GM21423 (cell line): ENCODE measurements at regions not wholly inside any gene's neighbourhood (a gene's known extent, or its start where the extent isn't known, plus 50 kb on each side); places are given as distances from the start of the nearest gene placed in this dataset.

Experiments used
- ATAC-seq: cut with Tn5 transposase; IDR thresholded peaks from one replicate; pipeline ENCODE4 v1.9.1; 2021; ENCODE audit warnings: mild to moderate bottlenecking, moderate library complexity; ENCODE audit not compliant: unreplicated experiment

DNA sequence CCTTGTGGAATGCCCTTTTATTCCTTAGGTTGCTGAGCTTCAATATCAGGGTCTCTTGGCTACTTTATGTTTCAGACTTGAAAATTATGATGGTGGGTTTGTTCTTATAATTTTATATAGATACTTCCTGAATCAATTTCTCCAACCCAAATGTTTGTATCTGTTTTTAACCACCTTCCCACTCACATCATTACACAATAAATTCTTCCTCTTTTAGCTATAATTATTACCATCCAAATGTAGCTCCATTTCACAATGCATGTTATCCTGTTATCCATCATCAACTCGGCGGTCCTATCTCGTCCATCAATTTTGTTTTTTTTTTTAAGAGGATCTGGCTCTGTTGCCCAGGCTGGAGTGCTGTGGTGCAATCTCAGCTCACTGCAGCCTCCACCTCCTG is 357.6 kb upstream of the ZP4 start:
- ATAC-seq: no peak

DNA sequence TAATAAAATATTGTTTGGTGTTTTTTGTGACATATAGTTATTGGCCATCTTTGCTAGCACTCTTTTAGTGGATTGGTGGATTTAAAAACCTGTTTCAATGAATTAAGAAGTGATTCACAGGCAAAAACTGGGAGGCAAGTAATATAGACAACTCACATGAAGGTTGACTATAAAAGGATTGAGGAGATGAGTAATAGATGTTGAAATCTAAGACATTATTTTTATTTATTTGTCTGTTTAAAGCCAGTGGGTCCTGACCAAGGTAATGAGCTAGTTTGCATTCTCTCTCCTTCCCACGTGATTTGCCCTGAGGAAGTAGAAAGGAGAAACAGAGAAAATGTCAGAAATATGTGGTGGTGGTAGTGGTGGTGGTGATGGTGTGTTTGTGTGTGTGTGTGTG is 351.5 kb upstream of the ZP4 start:
- no peak for ATAC-seq

DNA sequence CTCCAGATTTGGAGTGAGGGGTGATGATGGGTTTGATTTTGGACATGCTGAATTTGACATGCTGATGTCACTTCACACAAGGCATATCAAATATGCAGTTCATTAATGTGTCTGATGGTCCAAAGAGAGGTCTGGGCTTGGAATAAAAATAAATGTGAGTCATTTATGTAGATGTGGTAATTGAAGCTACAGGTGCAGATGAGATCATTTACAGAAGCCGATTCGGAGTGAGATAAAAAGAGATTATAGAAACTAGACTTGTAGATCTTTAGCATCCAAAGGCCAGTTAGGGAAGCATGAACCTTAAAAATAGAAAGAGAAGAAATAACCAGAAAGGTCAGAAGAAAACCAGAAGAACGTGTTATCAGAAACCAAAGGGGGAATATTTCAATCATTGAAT is 350.9 kb upstream of the ZP4 start:
- ATAC-seq: no peak

DNA sequence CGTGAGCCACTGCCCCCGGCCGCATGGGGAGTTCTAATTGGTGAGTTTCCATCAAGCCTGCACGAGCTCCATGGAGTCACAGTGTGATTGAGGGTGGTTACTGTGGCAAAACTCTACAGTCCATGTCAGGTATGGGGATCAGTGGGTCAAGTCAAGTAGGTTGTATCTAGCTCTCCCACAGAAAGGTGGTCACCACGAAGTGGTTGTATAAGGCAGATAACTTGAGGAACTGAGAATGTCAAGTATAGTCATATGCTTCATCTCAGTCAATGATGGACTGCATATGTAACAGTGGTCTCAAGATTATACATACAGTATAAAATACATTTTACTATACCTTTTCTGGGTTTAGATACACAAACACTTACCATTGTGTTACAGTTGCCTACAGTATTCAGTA is 348.6 kb upstream of the ZP4 start:
- ATAC-seq: no peak

DNA sequence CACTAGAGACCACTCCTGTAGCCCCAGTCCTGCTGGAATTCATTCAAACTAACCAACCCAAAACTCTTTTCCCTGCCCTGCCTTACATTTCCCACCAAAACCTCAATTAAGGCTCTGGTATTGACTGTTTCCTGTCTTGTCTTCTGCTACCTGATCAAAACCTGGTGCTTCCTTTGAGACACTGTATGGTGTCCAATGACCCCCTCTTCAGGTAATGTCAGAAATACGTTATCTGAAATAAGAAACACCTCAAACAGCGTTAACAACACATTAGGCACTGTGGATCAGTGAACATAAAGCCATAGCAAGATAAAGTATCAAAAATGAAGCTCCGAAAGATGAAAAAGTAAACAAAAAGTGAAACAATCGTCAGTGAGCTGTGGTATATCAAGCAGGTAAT is 343.2 kb upstream of the ZP4 start:
- ATAC-seq: no peak

DNA sequence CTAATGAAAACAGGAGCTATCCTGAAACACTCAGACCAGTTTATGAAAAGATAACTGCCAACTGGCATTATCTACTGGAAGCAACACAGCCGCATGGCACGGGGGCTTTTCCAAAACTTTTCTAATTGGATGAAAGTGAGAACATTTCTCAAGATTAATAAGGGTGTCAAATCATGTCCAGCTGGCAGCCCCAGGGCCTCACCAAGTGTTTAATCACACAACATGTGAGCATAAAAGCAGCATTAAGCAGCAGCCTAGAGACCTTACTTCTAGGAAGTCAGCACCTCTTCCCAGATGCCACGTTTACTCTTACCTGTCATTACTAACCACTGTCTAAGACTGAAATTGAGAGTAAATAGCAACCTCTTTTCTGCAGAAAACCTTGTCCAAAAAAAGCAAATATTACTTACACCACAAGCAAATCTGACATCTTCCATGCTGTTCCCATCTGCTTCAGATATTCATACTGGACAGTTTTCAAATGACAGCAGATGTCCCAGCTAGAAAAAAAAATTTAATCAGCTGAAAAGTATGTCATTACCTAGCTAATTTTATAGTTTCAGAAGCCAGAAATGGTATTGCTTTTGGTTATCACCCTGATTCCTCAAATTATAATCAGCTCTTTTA is 341.5 kb upstream of the ZP4 start:
- ATAC-seq: no peak

DNA sequence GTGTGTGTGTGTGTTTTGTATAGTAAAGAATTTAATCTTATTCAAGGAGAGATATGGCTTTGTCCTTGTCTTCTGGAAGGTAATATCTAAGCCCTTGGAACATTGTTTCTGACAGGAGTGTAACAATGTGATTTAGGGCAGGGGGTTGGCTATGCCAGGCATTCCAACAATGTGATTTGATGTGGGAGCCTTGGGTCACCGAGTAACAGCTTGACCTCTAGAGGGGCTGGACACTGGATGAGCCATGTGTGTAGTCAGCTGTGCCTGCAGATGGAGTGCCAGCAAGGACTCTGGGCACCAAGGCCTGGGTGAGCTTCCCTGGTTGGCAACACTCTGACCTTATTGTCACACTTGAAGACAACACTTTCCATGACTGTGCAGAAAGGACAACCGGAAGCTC is 336.1 kb upstream of the ZP4 start:
- no peak for ATAC-seq

DNA sequence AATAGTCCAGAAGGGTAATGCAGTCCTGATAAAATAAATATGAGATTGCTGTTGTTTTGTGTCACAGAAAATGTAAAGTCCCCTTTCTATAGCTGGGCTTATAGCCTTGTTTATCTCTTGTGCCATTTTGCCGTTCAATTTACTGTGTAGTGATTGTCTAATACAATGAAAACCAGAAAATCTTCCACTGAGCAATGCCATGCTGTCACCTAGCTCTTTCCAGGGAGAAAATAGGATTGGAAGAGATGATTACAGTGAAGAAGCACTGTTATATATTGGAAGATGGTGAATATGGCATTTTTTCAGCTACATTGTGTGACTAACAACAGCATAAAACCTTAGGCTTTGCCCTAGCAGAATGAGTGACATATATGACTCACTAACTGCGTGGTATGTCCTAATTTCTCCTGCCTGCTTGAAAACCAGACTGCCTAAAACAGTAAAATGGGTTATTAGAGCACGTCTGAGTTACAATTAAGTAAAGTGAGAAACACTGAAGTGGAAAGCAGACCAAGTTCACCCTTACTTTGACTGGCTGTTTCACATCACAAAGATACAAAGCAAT is 332.4 kb upstream of the ZP4 start:
- ATAC-seq: no peak

DNA sequence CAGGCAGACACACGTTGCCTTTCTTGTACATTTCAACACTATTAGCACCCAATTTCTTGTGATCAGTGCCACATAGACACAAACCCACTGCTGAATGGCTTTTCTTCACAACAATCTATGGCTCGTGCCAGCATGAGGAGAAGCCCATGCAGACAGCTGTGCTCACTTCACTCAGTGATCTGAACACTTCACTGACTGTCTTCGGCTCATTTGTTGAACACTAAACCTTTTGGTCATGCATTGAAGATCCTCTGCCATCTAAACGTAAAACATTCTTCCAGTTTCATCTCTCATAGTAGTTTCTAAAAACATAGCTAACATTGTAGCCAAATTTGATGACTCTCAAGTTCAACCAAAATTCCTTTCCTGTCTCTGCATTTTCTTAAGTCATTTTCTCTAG is 331.0 kb upstream of the ZP4 start:
- no peak for ATAC-seq

DNA sequence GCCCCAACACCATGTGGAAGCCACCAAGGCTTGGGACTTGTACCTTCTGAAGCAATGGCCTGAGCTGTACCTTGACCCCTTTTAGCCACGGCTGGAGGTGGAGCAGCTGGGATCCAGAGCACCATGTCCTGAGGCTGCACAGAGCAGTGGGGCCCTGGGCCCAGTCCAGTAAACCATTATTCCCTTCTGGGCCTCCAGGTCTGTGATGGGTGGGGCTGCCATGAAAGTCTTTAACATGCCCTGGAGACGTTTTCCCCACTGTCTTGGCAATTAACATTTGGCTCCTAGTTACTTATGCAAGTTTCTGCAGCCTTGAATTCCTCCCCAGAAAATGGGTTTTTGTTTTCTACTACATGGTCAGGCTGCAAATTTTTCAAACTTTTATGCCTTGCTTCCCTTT is 323.7 kb upstream of the ZP4 start:
- no peak for ATAC-seq

DNA sequence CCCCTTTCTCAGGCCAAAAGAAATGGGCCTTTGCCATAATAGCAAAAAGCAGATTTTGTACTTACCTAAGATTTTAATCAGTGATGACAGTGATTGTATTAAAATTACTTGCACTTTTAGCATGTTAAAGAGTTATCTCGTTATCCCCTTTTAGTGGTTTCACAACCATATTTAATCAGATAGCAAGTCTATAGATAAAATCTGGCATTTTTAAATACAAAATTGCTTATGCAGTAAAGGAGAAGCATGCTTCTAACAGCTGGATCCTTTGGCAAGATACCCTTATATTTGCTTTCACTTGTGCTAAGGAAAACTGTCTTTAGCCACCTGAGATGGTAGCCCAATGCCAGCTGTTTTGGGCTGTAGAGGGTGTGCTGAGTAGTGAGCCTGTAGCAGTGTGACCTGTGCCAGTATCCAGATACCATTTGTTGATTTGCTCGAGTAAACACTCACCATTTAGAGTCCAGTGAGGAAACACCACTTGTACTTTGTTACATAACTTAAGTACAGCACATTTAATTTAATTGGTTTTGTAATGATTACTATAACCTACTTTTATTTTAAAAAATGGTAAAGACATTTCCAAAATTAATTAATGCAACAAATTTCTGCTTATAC is 314.4 kb upstream of the ZP4 start:
- no peak for ATAC-seq

DNA sequence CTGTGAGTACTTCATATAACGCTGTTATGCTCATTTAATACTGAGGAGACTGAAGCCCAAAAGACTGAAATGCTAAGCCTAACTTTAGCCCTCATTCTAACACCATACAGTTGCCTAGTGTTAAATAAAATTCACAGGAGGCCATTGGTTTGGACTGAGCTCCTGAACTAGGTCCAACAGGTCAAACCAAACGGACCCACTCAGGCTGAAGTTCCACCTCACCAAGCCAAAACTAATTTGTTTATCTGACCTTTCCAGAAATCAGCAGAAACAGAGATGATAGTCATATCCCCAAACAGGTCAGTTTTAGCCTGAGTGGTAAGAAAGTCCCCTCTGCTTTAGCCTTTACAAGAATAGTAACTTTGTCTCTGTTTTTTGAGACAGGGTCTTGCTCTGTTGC is 311.3 kb upstream of the ZP4 start:
- no peak for ATAC-seq

DNA sequence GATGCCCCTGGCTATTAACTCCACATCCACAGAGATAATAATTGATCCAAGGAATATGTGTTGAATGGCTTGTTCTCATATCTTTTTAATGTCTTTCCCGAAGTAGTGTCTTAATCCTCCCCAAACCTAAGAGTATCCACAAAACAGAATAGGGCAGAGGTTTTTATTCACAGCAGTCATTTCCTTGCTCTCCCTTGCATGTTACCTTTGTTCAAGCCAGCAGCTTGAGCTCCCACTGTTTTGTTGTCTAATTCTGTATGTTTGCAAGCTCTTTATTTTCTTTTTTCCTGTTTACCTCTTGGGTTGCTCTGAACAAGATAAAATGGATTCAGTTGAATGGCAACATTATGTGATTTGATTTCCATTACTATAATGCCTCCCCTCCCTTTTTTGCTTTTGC is 308.6 kb upstream of the ZP4 start:
- no peak for ATAC-seq

DNA sequence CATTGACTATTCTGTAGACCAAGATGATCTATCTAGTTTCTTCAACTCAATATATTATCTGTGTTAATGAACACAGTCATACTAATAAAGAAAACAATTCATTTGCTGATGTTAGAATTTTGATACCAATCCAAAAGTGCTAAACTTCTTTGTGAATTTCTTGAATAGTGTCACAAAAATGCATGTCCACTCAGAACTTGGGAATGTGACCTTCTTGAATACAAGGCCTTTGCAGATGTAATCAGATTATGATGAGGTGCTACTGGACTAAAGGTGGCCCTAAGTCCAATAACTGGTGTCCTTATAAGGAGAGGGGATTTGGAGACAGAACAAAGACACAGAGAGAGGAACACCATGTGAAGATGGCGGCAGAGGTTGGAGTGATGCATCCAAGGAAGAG is 305.8 kb upstream of the ZP4 start:
- ATAC-seq: no peak

DNA sequence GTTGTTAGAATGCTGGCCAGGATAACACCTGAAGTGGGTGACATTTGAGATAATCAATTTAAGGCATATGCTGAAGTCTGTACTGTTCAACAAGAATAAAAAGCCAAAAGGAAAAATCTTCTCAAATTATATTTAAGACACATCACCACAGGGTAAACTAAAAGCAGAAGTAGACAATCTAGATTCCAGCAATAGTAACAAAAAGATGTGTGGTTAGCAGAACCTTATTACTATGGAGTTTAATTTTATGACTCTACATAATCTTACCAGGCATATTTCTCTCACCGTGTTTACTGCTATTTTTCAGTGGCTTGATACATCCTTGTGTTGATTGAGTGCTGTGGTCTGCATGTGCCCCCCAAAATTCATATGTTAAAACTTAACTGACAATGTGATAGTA is 300.4 kb upstream of the ZP4 start:
- ATAC-seq: no peak

DNA sequence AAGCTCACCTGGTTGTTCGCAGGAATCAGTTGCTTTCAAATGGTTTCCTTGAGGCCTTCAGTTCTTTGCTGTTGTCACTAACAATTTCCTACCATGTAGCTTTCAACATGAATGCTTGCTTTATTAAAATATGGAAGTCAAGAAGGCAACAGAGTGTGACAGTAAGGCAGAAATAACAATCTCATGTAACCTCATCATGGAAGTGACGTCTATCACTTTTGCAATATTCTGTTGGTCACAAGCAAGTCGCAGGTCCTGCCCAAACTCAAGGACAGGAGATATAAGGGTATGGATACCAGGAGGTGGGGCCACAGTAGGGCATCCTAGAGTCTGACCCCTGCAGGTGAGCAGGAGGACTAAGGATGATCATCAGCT is 296.8 kb upstream of the ZP4 start:
- no peak for ATAC-seq

DNA sequence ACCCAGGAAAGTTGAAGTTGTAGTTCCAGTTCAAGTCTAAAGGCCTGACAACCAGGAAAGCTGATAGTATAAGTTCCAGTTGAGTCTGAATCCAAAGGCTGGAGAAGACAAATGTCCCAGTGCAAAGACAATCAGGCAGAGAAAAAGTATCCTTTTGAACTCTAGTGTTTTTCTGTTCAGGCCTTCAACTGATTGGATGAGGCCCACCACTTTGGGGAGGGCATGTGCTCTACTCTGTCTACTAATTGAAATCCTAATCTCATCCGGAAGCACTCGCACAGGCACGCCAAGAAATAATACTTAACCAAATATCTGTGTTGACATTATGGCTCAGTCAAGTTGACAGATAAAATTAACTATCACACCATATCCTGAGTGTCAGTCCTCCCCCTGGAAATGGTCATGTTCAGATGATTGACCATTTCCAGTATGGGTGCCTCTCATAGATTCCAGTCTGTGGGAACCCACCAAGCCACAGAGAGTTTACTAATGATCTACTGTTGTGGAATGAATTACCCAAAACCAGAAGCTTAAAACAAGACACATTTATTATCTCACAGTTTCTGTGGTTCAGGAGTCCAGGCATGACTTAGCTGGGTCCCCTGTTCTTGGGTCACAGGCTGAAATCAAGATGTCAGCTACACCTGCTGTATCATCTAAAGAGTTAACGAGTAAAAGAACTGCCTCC is 296.3 kb upstream of the ZP4 start:
- no peak for ATAC-seq

DNA sequence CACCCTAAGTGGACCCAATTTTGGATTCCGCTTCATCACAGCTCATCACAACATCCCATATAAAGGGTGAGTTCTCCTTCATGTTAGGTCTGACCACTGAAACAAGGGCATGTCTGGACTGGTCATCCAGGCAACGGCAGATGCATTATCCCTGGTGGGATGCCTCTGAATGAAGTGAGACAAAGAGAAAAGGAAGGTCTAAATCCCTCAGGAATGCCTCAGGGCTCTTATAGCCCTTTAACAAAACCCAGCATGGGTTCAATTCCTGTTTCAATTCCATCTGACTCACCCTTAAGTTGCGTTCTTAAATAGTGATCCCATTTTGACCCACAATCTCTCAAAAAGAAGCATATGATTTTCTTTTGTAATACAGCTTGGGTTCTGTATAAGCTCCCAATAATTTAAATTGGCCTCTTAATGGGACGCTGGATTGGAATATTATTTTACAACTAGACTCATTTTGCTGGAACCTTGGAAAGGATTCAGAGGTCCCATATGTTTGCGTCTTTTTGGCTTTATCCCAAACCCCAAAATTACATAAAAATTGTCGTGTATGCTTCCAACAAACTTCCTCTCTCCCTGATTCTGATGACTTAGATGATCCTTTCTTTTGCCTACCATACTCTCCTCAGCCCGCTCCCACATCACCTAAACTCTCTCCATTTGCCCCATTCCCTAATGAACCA is 287.4 kb upstream of the ZP4 start:
- ATAC-seq: no peak

DNA sequence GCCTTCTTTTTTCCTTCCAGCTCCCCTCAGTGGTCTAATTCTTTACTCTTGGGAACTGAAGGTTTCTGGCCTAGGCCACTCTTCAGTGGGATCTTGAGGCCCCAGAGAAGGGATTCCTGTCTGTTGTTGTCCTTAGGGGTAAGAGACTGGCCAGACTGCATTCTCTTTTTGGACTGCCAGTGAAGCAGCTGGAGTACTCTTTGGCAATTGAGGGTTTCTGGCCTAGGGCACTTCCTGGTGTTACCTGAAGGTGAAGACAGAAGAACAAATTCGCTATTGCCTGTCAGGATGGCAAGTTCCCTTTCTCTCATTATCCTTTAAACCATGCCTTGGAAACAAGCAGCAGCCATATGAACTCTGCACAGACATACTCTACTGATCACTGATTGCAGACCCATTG is 286.6 kb upstream of the ZP4 start:
- ATAC-seq: no peak

DNA sequence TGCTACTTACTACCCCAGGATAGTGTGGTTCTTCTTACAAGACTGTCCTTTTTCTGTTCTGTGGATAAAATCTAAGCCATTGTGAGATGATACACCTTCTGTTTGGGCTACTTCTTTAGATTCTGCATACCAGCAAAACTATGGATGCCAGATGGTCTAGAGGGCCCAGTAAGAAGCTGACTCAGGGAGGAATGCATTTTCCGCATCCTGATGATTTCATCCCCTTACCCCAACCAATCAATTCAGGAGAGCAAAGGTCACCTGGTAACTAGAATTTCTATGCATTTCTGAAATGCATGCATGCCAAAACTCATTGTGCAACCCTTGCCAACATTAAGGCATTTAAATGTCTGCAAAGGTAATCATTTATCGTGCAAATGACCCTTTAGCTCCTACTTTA is 285.7 kb upstream of the ZP4 start:
- ATAC-seq: no peak

DNA sequence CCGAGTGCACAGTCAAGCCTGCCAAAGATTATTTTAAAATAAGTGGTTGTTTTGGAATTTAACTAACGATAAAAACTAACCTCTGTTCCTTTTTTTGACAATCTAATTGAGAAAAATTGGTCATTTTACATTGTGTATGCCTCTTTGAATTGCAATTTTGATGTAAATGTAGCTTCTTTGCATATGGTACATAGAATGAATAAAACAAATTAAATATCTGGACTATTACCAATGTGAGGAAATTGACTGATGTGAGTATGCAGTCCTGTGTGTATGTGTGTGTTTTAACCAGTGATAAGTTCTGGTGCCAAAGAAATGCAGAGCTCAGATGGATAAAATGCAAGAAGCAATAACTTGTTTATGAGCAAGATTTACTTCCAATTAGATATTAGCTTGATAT is 281.3 kb upstream of the ZP4 start:
- ATAC-seq: no peak

DNA sequence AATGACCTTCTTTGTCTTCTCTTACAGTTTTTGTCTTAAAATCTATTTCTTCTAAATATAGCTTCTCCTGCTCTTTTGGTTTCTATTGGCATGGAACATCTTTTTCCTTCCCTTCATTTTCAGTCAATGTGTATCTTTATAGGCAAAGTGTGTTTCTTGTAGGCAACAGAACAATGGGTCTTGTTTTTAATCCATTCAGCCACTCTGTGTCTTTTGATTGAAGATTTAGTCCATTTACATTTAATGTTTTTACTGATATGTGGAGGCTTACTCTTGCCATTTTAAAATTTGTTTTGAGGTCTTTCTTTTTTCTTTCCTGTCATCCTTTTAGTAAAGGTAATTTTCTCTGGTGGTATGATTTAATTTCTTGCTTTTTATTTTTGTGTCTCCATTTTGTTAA is 271.2 kb upstream of the ZP4 start:
- no peak for ATAC-seq
